ENCODE measurements at regions not wholly inside any gene's neighbourhood (a gene's known extent, or its start where the extent isn't known, plus 50 kb on each side); places are given as distances from the start of the nearest gene placed in this dataset.

DNA sequence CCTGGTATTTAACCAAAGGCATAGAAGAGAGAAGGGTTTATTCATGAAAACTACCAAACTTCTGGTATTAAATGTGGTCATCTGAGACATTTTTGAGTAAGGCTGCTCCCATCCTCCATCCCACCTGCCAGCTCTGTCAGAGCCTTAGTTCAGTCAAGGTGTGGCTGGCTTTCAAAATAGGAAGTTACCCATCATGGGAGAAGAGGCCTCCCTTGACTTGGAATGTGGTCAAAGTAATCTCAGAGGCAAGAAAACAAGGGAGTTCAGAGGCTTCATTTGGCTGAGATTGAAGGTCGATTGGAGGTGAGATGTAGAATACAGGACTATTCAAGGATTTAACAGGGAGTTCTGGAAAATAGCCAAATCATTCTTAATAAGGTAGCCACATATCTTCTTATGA lies 540.4 kb upstream of the ARRDC4 start:
- TF ChIP-seq FOXM1 (IDR thresholded peaks at IDR 0.05; ENCODE audit: borderline replicate concordance) (no peak), SUZ12 (IDR thresholded peaks at IDR 0.05) (no peak), LEF1 (IDR thresholded peaks at IDR 0.05; ENCODE audit: borderline replicate concordance) (no peak), SP1 (IDR thresholded peaks at IDR 0.05) (no peak), TARDBP (IDR thresholded peaks at IDR 0.05) (no peak), BHLHE40 (IDR thresholded peaks at IDR 0.05; ENCODE audit: borderline replicate concordance) (no peak), FOXA1 (IDR thresholded peaks at IDR 0.05) (no peak), CTBP1 (IDR thresholded peaks at IDR 0.05; ENCODE audit: borderline replicate concordance) (no peak), FOXK2 (IDR thresholded peaks at IDR 0.05) (no peak), NFRKB (IDR thresholded peaks at IDR 0.05) (no peak), ARNT (IDR thresholded peaks at IDR 0.05) (no peak), HDGF (IDR thresholded peaks at IDR 0.05; ENCODE audit: borderline replicate concordance) (no peak)
- TF ChIP-seq, protein P1, sequence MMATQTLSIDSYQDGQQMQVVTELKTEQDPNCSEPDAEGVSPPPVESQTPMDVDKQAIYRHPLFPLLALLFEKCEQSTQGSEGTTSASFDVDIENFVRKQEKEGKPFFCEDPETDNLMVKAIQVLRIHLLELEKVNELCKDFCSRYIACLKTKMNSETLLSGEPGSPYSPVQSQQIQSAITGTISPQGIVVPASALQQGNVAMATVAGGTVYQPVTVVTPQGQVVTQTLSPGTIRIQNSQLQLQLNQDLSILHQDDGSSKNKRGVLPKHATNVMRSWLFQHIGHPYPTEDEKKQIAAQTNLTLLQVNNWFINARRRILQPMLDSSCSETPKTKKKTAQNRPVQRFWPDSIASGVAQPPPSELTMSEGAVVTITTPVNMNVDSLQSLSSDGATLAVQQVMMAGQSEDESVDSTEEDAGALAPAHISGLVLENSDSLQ (IDR thresholded peaks at IDR 0.05) = no peak

Data from HEK293T (cell line).